ENCODE measurements at regions not wholly inside any gene's neighbourhood (a gene's known extent, or its start where the extent isn't known, plus 50 kb on each side); places are given as distances from the start of the nearest gene placed in this dataset.

DNA sequence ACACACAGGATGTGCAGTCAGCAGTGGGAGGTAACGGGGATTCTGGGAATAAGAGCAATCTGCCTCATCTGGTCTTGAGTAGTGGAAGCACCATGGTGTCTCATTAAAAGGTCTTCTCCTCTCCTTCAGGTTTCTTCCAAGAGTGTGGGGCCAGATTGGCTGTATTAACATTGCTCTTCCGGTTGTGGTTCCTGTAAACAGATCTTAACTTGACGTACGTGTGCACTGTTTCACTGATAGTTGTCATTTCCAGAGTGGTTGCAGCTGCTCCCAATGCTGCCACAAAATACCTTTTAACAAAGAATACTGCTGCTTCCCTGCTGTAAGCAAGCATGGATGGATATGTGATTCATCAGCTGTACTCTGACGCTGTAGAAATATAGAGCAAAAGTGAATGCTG lies 1443.4 kb upstream of the TENM3 start:
- no peak for DNase-seq

GRCh38 chr4:180805101-180805500 lies 1438.1 kb upstream of the TENM3 start:
- no peak for DNase-seq

DNA sequence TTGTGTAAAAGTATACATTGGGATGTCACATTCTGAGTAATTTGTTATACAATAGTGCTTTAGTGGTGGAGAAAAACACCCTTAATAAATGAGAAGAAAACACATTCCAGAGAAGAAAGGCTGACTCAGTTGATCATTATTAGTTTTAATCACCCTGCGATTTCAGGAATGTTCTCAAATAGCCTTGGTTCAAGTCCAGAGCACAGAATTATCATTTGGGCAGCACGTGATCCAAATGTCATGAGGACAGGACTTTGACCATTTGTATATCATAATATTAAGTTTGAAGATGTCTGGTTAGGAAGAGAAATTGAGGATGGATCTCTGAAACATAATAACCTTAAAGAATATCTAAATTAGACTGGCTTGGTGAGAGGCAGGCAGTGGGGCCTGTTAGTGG lies 1434.3 kb upstream of the TENM3 start:
- no peak for DNase-seq

GRCh38 chr4:180809439-180809838 lies 1433.8 kb upstream of the TENM3 start:
- no peak for DNase-seq

DNA sequence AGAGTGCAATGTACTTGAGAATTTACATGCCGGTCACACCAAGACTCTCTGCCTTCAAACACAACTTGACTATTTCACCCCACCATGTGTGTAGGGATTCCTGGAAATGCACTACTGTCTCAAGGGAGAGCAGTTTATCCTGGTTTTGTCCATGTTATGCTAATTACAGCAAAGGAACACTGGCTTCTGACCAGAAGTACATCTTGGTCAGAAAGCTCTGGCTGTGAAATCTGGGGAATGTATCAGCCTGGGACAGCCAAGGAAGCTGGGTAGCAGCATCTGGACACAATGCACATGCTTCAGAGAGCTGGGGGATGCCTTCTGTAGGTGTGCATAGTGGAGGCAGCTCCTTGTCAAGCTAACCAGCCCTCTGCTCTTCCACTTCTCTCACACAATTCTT lies 1432.6 kb upstream of the TENM3 start:
- DNase-seq, result no peak

DNA sequence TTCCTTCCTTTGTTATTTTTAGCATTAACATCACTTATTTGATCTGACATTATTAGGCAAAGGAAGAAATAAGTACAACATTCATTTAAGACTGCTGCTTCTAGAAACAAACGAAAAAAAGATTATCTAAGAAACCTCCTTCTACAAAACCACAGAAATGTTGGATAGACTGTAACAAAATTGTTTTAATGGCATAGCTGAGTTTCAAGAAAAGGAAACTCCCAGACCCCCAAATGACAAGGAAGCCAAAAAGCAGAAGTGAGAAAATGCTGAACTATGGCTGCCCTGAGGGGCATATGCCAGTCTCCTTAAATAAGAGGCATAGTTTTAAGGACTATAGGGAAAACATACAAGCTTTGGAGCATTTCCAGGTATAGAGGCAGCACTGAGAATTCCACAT lies 1431.6 kb upstream of the TENM3 start:
- peak in 1 of 3 donors; percentile 21 for DNase-seq

DNA sequence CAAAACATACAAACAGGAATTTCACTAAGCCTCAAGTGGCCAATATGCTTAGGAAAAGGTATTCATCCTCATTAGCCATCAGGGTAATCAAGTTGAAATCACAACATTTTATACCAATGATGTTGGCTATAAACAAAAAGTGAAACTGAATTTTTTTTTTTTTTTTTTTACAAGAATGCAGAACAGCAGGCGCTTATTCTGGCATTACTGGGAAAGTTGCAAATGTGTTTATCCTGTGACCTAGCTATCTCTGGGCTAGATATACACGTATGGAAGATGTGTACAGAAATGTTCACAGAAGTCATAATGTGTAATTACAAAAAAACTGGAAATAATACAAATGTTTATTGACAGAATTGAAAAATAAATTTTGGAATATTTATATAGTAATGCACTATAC lies 1430.4 kb upstream of the TENM3 start:
- no peak for DNase-seq

GRCh38 chr4:180814875-180815417 lies 1428.3 kb upstream of the TENM3 start:
- DNase-seq, result no peak

GRCh38 chr4:180817529-180817928 lies 1425.7 kb upstream of the TENM3 start:
- DNase-seq, result no peak

DNA sequence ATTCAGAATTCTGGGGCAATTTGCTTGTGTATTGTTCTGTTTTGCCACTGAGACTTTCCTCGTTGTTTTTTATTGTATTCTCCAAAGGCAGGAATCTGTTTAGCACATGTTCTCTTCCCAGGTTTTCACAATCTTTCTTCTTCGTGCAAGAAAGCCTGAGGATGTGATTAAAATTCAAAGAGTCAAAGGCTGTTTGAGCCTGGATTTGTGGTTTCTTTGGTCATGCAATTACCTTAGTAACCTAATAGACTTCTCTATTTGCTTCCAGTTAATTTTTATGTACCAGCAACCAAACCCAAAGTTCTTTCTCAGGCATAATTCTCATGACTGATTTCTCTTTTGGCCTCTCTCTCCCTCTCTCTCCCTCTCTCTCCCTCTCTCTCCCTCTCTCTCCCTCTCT lies 1420.1 kb upstream of the TENM3 start:
- no peak for DNase-seq

DNA sequence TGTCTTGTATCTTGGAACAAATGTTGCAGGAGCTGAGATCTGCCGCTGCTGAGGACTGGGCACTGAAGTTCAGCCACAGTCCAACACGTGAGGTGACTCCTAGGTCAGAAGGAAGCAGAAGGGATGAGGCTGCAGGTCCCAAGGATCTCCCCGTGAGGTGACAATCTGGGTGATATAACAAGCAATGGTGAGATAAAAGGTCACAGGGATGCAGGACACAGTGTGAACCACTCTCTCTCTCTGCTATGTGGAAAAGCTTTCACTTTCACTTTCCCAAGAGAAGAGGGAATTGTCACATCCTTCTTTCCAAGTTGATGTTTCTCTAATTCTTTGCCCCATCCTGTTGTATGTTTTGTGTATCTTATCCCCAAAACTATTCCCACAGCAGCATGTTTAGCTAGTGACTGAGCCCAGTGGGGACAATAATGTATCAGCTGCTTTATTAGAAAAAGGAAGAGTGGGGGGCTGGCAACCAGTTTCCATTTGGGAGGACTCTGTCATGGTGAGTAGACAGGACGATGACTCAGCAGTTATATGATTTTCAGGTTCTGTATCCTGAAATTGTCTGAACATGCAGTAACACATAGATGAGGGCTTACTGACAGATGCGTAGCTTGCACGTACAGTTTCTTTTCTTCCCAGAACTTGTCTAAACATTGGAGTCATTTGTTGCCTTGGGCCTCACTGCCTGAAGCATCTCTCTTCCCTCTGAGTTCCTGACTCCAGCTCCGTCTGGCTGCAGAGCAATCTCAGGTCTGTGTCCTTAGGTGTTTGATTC lies 1415.8 kb upstream of the TENM3 start:
- DNase-seq, result peak; percentile 20 to 47 (median 32)

GRCh38 chr4:180828455-180829018 lies 1414.7 kb upstream of the TENM3 start:
- DNase-seq, result peak; percentile 32 to 39 (median 34)

DNA sequence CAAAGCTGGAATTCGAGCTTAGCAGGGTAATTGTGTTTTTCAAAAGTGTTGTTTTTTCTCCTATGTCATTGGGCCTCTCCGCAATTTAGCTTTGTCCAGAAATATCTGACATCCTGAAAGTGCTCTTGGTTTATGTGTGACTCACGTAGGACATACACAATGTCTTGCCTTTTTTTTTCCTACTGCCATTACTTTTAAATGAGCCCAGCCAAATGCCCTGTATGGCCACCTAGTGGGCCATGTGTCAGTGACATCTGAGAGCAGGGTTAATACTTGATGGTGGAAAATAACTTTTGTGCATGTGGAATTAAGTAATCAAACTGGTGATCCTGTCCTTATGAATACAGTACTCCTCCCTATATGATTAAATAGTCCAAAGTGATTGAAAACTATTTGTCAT lies 1411.1 kb upstream of the TENM3 start:
- peak in 1 of 3 donors; percentile 2 for DNase-seq

GRCh38 chr4:180840142-180840541 lies 1403.1 kb upstream of the TENM3 start:
- DNase-seq, result no peak

GRCh38 chr4:180850318-180850940 lies 1392.8 kb upstream of the TENM3 start:
- DNase-seq, result no peak

GRCh38 chr4:180852738-180853137 lies 1390.5 kb upstream of the TENM3 start:
- no peak for DNase-seq

- no peak for DNase-seq
Measured at GRCh38 chr4:180855184-180855583, 1388.0 kb upstream of the TENM3 start.

- DNase-seq, result no peak
Measured at GRCh38 chr4:180860089-180860720, 1383.0 kb upstream of the TENM3 start.

- no peak for DNase-seq
Measured at GRCh38 chr4:180861651-180862050, 1381.6 kb upstream of the TENM3 start.

- no peak for DNase-seq
Measured at GRCh38 chr4:180866933-180867643, 1376.1 kb upstream of the TENM3 start.

- DNase-seq, result no peak
Measured at GRCh38 chr4:180870623-180871022, 1372.6 kb upstream of the TENM3 start.

DNA sequence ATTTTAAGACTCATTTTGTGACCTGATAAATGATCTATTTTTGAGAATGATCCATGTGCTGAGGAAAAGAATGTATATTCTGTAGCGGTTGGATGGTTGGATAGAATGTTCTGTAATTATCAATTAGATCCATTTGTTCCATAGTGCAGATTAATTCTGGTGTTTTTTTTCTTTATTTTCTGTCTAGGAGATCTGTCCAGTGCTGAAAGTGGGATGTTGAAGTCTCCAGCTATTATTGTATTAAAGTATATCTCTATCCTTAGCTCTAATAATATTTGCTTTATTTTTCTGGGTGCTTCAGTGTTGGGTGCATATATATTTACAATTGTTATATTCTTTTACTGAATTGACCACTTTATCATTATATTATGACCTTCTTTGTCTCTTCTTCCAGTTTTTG lies 1344.9 kb upstream of the TENM3 start:
- no peak for DNase-seq

DNA sequence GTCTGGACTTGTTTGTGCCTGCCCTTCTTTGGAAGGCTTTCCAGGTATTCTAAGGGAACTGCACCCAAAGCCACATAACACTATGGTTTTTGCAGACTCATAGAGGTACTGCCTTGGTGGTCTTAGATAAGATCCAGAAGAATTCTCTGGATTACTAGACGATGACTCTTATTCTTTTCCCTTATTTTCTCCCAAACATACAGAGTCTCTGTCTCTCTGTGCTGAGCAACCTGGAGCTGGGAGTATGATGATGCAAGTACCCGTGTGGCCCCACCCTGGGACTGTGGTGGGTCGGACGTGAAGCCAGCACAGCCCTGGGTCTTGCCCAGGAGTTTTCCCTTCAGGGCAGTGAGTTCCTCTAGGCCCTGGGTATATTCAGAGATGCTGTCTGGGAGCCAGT lies 1342.4 kb upstream of the TENM3 start:
- DNase-seq, result no peak

Measured in suppressor macrophage treated with lipopolysaccharide for 1 hour (primary cell).